ENCODE measurements at regions not wholly inside any gene's neighbourhood (a gene's known extent, or its start where the extent isn't known, plus 50 kb on each side); places are given as distances from the start of the nearest gene placed in this dataset.

GRCh38 chr5:106267256-106267655 lies 1403.5 kb downstream of the EFNA5 start:
- TF ChIP-seq, protein P1, sequence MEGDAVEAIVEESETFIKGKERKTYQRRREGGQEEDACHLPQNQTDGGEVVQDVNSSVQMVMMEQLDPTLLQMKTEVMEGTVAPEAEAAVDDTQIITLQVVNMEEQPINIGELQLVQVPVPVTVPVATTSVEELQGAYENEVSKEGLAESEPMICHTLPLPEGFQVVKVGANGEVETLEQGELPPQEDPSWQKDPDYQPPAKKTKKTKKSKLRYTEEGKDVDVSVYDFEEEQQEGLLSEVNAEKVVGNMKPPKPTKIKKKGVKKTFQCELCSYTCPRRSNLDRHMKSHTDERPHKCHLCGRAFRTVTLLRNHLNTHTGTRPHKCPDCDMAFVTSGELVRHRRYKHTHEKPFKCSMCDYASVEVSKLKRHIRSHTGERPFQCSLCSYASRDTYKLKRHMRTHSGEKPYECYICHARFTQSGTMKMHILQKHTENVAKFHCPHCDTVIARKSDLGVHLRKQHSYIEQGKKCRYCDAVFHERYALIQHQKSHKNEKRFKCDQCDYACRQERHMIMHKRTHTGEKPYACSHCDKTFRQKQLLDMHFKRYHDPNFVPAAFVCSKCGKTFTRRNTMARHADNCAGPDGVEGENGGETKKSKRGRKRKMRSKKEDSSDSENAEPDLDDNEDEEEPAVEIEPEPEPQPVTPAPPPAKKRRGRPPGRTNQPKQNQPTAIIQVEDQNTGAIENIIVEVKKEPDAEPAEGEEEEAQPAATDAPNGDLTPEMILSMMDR (IDR thresholded peaks at IDR 0.05; ENCODE audit: low read length): no peak
- TF ChIP-seq EZH2 (IDR thresholded peaks at IDR 0.05; ENCODE audit: borderline replicate concordance, low read length): no peak
